Motor neuron (in vitro differentiated cells): ENCODE measurements at regions not wholly inside any gene's neighbourhood (a gene's known extent, or its start where the extent isn't known, plus 50 kb on each side); places are given as distances from the start of the nearest gene placed in this dataset.

Experiments used
- ATAC-seq, 8 experiments: fragments of 200-7000 bp; cut with Tn5 transposase; replicated peaks in 6 of 8; 2 replicates each; pipeline ENCODE4 v1.8.0; 2021; ENCODE audit warnings: mild to moderate bottlenecking in 8 of 8, moderate library complexity in 8 of 8
- H3K27ac ChIP-seq, 2 donors: fragments of 250-450 bp; sonication (Bioruptor Pico); 2 replicates each; pipeline ENCODE4 v1.9.0; 2021; ENCODE audit warnings: antibody characterized with exemption in 2 of 2, mild to moderate bottlenecking in 2 of 2, moderate library complexity in 1 of 2
- H3K4me1 ChIP-seq, 2 donors: fragments of 250-450 bp; sonication (Bioruptor Pico); replicated peaks in 1 of 2; 2 replicates each; pipeline ENCODE4 v1.6.1; 2021; ENCODE audit warnings: antibody characterized with exemption in 2 of 2, mild to moderate bottlenecking in 2 of 2, moderate library complexity in 1 of 2
- H3K4me3 ChIP-seq, 5 donors: fragments of 250-450 bp; sonication (Bioruptor Pico); 2 replicates each; pipeline ENCODE4 v1.9.0; 2021; ENCODE audit warnings: antibody characterized with exemption in 5 of 5, mild to moderate bottlenecking in 5 of 5, moderate library complexity in 4 of 5
- WGBS, 10 experiments: fragments of 450-650 bp; shearing (Covaris generic); methylation state at CpG; one replicate each; pipeline ENCODE4 v1.0.0; 2022; 5-methylcytosine and 5-hydroxymethylcytosine counted together
- in situ Hi-C, 9 experiments: fragments of 400-800 bp; cut with MboI; loops; one replicate each; pipeline ENCODE4 v1.15.0; 2021; ENCODE audit warnings: low sequenced_read_pairs in 9 of 9, low pct_unique_long_range_greater_than_20kb in 2 of 9; ENCODE audit not compliant: unreplicated experiment in 9 of 9

DNA sequence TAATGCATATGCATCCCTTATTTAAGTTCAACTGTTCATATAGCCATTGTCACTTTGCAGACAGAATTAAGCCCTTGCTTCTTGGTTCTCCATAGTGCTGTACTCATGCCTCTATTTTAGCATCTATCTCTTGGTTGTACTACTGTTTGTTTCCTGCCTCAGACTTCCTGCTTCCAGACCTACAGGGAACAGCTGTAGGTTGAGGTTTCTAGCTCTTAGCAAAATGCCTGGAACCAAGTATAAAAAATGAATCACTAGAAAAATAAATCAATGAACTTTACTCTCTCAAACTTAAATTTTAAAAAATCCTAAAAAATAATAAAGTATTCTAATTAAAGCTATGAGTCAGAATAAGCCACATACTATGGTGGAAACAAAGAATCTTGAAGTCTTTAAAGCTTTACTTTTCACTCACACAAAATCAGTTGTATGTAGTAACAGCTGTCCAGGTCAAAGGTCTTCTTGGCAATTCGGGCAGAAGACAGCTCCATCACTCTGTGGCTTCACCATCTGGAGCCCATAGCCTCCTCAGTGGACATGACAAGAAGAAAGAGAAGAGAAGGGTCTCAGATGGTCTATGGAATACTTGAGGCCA is 1228.1 kb upstream of the GYPC start:
- no peak overlapping the region for H3K4me3 ChIP-seq
- H3K27ac ChIP-seq = no peak overlapping the region
- in situ Hi-C loops = no loop called here
- peaks cover 0 to 8% of the 10 kb centered on the region in 2 donors for H3K4me1 ChIP-seq
- 0 to 69% (median 63%) methylated on average over 1 of the region's 1 CpG; no CpG with 5 or more reads in 7 of the 10 experiments for WGBS, 10 experiments
- ATAC-seq = no peak

DNA sequence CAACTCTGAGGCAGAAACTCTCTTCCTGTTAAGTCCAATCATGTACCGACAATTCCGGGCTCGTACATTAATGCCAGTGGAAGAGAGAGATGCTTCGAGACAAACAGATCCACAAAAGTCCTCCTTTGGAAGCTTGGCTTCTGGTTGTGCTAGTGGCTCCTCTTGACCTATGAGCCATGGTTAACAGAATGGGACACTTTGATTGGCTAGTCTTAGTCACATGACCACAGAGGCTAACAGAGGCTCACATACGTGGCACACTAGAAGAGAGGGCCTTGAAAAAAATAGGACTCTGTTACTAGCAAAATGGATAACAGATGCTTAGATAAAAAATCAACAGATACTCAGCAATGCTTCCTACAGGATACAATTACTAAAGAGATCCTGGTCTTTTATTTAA is 1211.9 kb upstream of the GYPC start:
- in situ Hi-C loops = no loop called here
- Histone ChIP-seq H3K4me3 (no peak overlapping the region), H3K27ac (no peak overlapping the region), H3K4me1 (no peaks in the 10 kb centered on the region)
- ATAC-seq = no peak
- 0 to 93% (median 59%) methylated on average over 1 to 5 of the region's 5 CpGs; no CpG with 5 or more reads in 2 of the 10 experiments for WGBS, 10 experiments

DNA sequence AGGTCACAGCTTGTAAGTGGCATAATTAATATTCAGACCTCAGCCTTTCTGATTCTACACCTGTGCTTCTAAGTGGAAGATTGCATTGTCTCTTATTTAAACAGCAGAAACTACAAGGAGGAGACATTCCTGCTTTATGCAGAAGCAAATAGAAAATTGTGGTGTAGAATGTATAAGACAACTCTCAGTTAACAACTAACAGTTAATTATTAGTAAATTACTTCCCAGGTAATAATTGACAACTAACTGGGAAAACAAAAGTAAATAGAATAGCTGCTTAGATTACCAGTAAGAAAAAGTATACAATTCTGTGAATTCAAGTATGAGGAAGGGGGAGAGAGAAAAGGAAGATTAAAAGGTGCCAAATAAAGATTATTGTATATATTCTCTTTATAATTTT is 1210.5 kb upstream of the GYPC start:
- Histone ChIP-seq H3K4me3 (no peak overlapping the region), H3K27ac (no peak overlapping the region), H3K4me1 (no peaks in the 10 kb centered on the region)
- in situ Hi-C loops = no loop called here
- no peak for ATAC-seq

GRCh38 chr2:125450092-125450491 is 1205.9 kb upstream of the GYPC start:
- Histone ChIP-seq H3K4me3 (no peak overlapping the region), H3K4me1 (no peaks in the 10 kb centered on the region), H3K27ac (no peak overlapping the region)
- ATAC-seq = no peak
- WGBS, 10 experiments = 0 to 96% (median 67%) methylated on average over 3 to 4 of the region's 4 CpGs
- in situ Hi-C loops = no loop called here

DNA sequence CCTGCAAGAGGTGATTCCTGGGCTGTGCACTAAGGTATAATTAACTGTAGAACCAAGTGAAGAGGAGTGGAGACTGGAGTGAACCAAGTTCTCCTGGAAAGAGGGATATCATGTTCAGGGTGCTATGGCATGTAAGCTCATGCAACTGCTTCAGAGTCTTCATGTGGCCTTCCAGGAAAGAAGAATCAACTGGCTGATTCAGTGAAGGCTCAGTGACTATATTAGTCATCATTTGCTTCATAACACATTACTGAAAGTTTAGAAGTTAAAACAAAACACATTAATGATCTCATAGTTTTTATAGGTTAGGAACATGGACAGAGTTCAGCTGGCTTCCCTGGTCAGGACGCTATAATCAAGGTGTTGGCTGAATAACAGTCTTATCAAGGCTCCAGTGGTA is 1200.8 kb upstream of the GYPC start:
- H3K4me1 ChIP-seq = no peaks in the 10 kb centered on the region
- WGBS, 10 experiments = 40 to 100% (median 86%) methylated on average over 1 of the region's 1 CpG; no CpG with 5 or more reads in 5 of the 10 experiments
- no peak overlapping the region for H3K27ac ChIP-seq
- ATAC-seq = no peak
- no peak overlapping the region for H3K4me3 ChIP-seq
- in situ Hi-C loops = no loop called here

- no peaks in the 10 kb centered on the region for H3K4me1 ChIP-seq
- H3K27ac ChIP-seq = no peak overlapping the region
- WGBS, 10 experiments = 0 to 100% (median 65%) methylated on average over 1 to 3 of the region's 3 CpGs; no CpG with 5 or more reads in 4 of the 10 experiments
- H3K4me3 ChIP-seq = no peak overlapping the region
- in situ Hi-C loops = no loop called here
- peak in 2 of 8 experiments; percentile 61 to 77 for ATAC-seq
These were observed 1199.1 kb upstream of the GYPC start for GRCh38 chr2:125456693-125457363.

- no peak overlapping the region for H3K27ac ChIP-seq
- H3K4me1 ChIP-seq = no peaks in the 10 kb centered on the region
- H3K4me3 ChIP-seq = no peak overlapping the region
- in situ Hi-C loops = no loop called here
- ATAC-seq = peak in 5 of 8 experiments; percentile 25 to 66 (median 54)
- 13 to 92% (median 75%) methylated on average over 3 to 7 of the region's 12 CpGs; no CpG with 5 or more reads in 1 of the 10 experiments for WGBS, 10 experiments
These were observed 1184.0 kb upstream of the GYPC start for GRCh38 chr2:125471963-125472362.

GRCh38 chr2:125479143-125479636 is 1176.8 kb upstream of the GYPC start:
- H3K4me3 ChIP-seq = no peak overlapping the region
- H3K4me1 ChIP-seq = no peaks in the 10 kb centered on the region
- H3K27ac ChIP-seq = no peak overlapping the region
- in situ Hi-C loops = no loop called here
- ATAC-seq = no peak
- whole genome bisulfite sequencing, 10 experiments = 60 to 97% (median 79%) methylated on average over 1 to 10 of the region's 24 CpGs; no CpG with 5 or more reads in 4 of the 10 experiments

DNA sequence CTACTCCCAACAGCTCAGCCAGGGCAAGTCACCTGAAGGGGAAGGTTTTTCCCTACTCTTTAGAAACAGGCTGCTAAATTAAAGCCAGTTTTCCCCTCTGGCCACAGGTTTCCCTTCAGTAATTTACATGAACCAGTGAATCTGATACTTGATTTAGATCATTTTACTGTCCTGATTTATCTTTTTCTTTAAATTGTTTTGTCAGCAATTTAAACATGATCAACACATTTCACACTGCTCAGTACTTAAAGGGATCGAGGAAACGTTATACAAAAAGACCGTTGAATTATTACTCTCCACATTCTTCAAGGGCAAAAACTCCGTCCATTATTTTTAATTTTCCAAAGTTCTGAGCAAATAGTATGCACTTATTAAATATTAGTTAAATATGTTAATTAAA is 1165.7 kb upstream of the GYPC start:
- H3K4me3 ChIP-seq = no peak overlapping the region
- ATAC-seq = no peak
- H3K27ac ChIP-seq = no peak overlapping the region
- in situ Hi-C loops = no loop called here
- no peaks in the 10 kb centered on the region for H3K4me1 ChIP-seq
- 8 to 100% (median 90%) methylated on average over 1 to 4 of the region's 4 CpGs for WGBS, 10 experiments

DNA sequence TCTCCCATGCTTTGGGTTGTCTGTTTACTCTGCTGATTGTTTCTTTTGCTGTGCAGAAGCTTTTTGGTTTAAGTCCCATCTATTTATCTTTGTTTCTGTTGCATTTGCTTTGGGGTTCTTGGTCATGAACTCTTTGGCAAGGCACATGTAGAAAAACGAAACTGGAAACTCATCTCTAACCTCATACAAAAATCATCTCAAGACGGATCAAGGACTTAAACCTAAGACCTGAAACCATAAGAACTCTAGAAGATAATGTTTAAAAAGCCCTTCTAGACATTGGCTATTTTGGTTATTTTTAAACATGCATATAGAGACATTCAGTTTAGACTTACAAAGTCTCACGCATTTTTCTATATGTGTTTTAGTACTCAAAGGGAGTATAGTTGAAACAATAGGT is 1164.3 kb upstream of the GYPC start:
- in situ Hi-C loops = no loop called here
- no peak for ATAC-seq
- no peak overlapping the region for H3K27ac ChIP-seq
- no peaks in the 10 kb centered on the region for H3K4me1 ChIP-seq
- WGBS, 10 experiments = 5 to 91% (median 75%) methylated on average over 1 to 3 of the region's 3 CpGs
- no peak overlapping the region for H3K4me3 ChIP-seq

DNA sequence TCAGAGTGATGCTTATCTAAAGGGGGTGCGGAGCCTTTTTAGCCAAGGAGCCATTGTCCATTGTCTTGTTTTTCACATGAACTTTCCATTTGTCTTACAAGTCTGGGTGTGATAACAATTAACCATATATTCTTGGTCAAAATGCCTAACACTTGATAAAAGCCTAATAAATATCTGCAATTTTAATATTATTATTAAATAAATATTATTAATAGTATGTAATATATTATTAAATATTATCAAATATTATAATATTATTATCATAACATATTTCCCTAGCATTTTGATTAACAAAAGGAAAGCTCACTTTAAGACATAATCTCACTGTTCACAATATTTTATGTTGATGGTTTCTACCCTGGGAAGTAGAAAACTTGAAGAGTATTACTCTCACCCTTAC is 1143.6 kb upstream of the GYPC start:
- Histone ChIP-seq H3K4me3 (no peak overlapping the region), H3K4me1 (no peaks in the 10 kb centered on the region), H3K27ac (no peak overlapping the region)
- no peak for ATAC-seq
- in situ Hi-C loops = no loop called here
- WGBS, 10 experiments = 63 to 100% (median 100%) methylated on average over 1 of the region's 1 CpG

GRCh38 chr2:125516496-125517109 is 1139.4 kb upstream of the GYPC start:
- Histone ChIP-seq H3K27ac (no peak overlapping the region), H3K4me1 (no peaks in the 10 kb centered on the region), H3K4me3 (no peak overlapping the region)
- in situ Hi-C loops = no loop called here
- 0 to 100% (median 49%) methylated on average over 1 to 2 of the region's 3 CpGs; no CpG with 5 or more reads in 5 of the 10 experiments for WGBS, 10 experiments
- peak in 2 of 8 experiments; percentile 39 to 50 for ATAC-seq

DNA sequence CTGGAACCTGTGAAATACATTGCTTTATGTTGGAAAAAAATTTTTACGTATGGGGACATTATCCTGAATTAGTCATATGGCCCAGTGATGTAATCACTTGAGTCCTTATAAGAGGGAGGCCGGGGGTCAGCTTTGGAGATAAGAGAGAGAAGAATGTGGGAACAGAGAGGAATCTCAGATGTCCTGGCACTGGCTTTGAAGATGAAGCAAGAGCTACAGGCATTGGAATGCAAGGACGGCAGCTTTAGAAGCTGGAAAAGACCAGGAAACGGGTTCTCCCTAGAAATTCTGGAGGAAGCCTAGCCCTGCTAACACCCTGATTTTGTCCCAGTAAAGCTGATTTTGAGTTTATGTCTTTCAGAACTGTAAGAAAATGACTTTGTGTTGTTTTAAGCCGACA is 1129.9 kb upstream of the GYPC start:
- H3K4me1 ChIP-seq = no peaks in the 10 kb centered on the region
- WGBS, 10 experiments = 17 to 95% (median 72%) methylated on average over 2 to 5 of the region's 5 CpGs
- ATAC-seq = no peak
- in situ Hi-C loops = no loop called here
- no peak overlapping the region for H3K27ac ChIP-seq
- H3K4me3 ChIP-seq = no peak overlapping the region
